ENCODE measurements at regions not wholly inside any gene's neighbourhood (a gene's known extent, or its start where the extent isn't known, plus 50 kb on each side); places are given as distances from the start of the nearest gene placed in this dataset.

GRCh38 chr12:60345442-60345841 is 749.6 kb downstream of the SLC16A7 start:
- no peak for DNase-seq (ENCODE audit: low read depth)

- DNase-seq (ENCODE audit: low read depth) = no peak
Measured at GRCh38 chr12:60349232-60349978, 753.6 kb downstream of the SLC16A7 start.

- DNase-seq (ENCODE audit: low read depth) = no peak
Measured at GRCh38 chr12:60387356-60387755, 791.5 kb downstream of the SLC16A7 start.

- DNase-seq (ENCODE audit: low read depth) = no peak
Measured at GRCh38 chr12:60391051-60391450, 795.2 kb downstream of the SLC16A7 start.

- no peak for DNase-seq (ENCODE audit: low read depth)
Measured at GRCh38 chr12:60391791-60392190, 796.0 kb downstream of the SLC16A7 start.

- no peak for DNase-seq (ENCODE audit: low read depth)
Measured at GRCh38 chr12:60393093-60393492, 797.3 kb downstream of the SLC16A7 start.

GRCh38 chr12:60394665-60395064 is 798.8 kb downstream of the SLC16A7 start:
- no peak for DNase-seq (ENCODE audit: low read depth)

GRCh38 chr12:60398547-60398946 is 802.7 kb downstream of the SLC16A7 start:
- no peak for DNase-seq (ENCODE audit: low read depth)

GRCh38 chr12:60399064-60399463 is 803.2 kb downstream of the SLC16A7 start:
- DNase-seq (ENCODE audit: low read depth) = no peak

GRCh38 chr12:60402996-60403395 is 807.2 kb downstream of the SLC16A7 start:
- no peak for DNase-seq (ENCODE audit: low read depth)

- no peak for DNase-seq (ENCODE audit: low read depth)
Measured at GRCh38 chr12:60415351-60415750, 819.5 kb downstream of the SLC16A7 start.

GRCh38 chr12:60419986-60420385 is 824.2 kb downstream of the SLC16A7 start:
- no peak for DNase-seq (ENCODE audit: low read depth)

- no peak for DNase-seq (ENCODE audit: low read depth)
Measured at GRCh38 chr12:60421741-60422140, 825.9 kb downstream of the SLC16A7 start.

GRCh38 chr12:60437297-60437696 is 841.5 kb downstream of the SLC16A7 start:
- DNase-seq (ENCODE audit: low read depth) = no peak

GRCh38 chr12:60441577-60441976 is 845.7 kb downstream of the SLC16A7 start:
- DNase-seq (ENCODE audit: low read depth) = no peak

- DNase-seq (ENCODE audit: low read depth) = no peak
Measured at GRCh38 chr12:60451457-60451856, 855.6 kb downstream of the SLC16A7 start.

GRCh38 chr12:60465060-60465459 is 869.2 kb downstream of the SLC16A7 start:
- no peak for DNase-seq (ENCODE audit: low read depth)

- no peak for DNase-seq (ENCODE audit: low read depth)
Measured at GRCh38 chr12:60468546-60468945, 872.7 kb downstream of the SLC16A7 start.

GRCh38 chr12:60475825-60476224 is 880.0 kb downstream of the SLC16A7 start:
- DNase-seq (ENCODE audit: low read depth) = no peak

- DNase-seq (ENCODE audit: low read depth) = no peak
Measured at GRCh38 chr12:60487284-60487683, 891.5 kb downstream of the SLC16A7 start.

- DNase-seq (ENCODE audit: low read depth) = no peak
Measured at GRCh38 chr12:60489071-60489470, 893.2 kb downstream of the SLC16A7 start.

- no peak for DNase-seq (ENCODE audit: low read depth)
Measured at GRCh38 chr12:60494244-60494643, 898.4 kb downstream of the SLC16A7 start.

GRCh38 chr12:60498656-60499055 is 902.8 kb downstream of the SLC16A7 start:
- DNase-seq (ENCODE audit: low read depth) = no peak

- DNase-seq (ENCODE audit: low read depth) = no peak
Measured at GRCh38 chr12:60501124-60501729, 905.4 kb downstream of the SLC16A7 start.

All from activated T-cell treated with anti-CD3 and anti-CD28 coated beads for 1 hour (primary cell).